ENCODE measurements at regions not wholly inside any gene's neighbourhood (a gene's known extent, or its start where the extent isn't known, plus 50 kb on each side); places are given as distances from the start of the nearest gene placed in this dataset.

GRCh38 chr5:45098483-45098882, 289.7 kb downstream of the MRPS30 start:
- TF ChIP-seq CTCF (IDR thresholded peaks at IDR 0.05) (no peak), POLR2A (IDR thresholded peaks at IDR 0.05) (no peak)
